ENCODE measurements at regions not wholly inside any gene's neighbourhood (a gene's known extent, or its start where the extent isn't known, plus 50 kb on each side); places are given as distances from the start of the nearest gene placed in this dataset.

GRCh38 chr14:22155571-22155970 lies 433.5 kb downstream of the DAD1 start:
- Histone ChIP-seq H3K4me3 (no peak overlapping the region), H3K4me2 (no peak overlapping the region), H3K9me3 (no peaks in the 10 kb centered on the region), H3K4me1 (no peaks in the 10 kb centered on the region), H3K27ac (no peak overlapping the region)
- FAIRE-seq = no peak
- TF ChIP-seq, protein P1, sequence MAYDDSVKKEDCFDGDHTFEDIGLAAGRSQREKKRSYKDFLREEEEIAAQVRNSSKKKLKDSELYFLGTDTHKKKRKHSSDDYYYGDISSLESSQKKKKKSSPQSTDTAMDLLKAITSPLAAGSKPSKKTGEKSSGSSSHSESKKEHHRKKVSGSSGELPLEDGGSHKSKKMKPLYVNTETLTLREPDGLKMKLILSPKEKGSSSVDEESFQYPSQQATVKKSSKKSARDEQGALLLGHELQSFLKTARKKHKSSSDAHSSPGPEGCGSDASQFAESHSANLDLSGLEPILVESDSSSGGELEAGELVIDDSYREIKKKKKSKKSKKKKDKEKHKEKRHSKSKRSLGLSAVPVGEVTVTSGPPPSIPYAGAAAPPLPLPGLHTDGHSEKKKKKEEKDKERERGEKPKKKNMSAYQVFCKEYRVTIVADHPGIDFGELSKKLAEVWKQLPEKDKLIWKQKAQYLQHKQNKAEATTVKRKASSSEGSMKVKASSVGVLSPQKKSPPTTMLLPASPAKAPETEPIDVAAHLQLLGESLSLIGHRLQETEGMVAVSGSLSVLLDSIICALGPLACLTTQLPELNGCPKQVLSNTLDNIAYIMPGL (CRISPR knock-in tag; IDR thresholded peaks at IDR 0.05; ENCODE audit: borderline replicate concordance) = no peak
- TF ChIP-seq NFE2L2 (conservative IDR thresholded peaks at IDR 0.05; ENCODE audit: low read length) = no peak
- no peak for TF ChIP-seq ELK1 (IDR thresholded peaks at IDR 0.05; ENCODE audit: low read depth, low read length)
- no peak for TF ChIP-seq MYC (IDR thresholded peaks at IDR 0.05; ENCODE audit: borderline replicate concordance, low read length)
- TF ChIP-seq, protein P2, sequence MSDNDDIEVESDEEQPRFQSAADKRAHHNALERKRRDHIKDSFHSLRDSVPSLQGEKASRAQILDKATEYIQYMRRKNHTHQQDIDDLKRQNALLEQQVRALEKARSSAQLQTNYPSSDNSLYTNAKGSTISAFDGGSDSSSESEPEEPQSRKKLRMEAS (IDR thresholded peaks at IDR 0.05) = no peak
- TF ChIP-seq RARB (CRISPR knock-in tag; IDR thresholded peaks at IDR 0.05) = no peak
- TF ChIP-seq CEBPB (IDR thresholded peaks at IDR 0.05) = no peak
- TF ChIP-seq HOXB5 (CRISPR knock-in tag; IDR thresholded peaks at IDR 0.05) = no peak
- TF ChIP-seq, protein P3, sequence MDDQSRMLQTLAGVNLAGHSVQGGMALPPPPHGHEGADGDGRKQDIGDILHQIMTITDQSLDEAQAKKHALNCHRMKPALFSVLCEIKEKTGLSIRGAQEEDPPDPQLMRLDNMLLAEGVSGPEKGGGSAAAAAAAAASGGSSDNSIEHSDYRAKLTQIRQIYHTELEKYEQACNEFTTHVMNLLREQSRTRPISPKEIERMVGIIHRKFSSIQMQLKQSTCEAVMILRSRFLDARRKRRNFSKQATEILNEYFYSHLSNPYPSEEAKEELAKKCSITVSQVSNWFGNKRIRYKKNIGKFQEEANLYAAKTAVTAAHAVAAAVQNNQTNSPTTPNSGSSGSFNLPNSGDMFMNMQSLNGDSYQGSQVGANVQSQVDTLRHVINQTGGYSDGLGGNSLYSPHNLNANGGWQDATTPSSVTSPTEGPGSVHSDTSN (IDR thresholded peaks at IDR 0.05) = no peak
- TF ChIP-seq HDAC2 (IDR thresholded peaks at IDR 0.05) = no peak
- TF ChIP-seq ZNF302 (CRISPR knock-in tag; IDR thresholded peaks at IDR 0.05) = no peak
- WGBS (ENCODE audit: missing lambda C conversion rate) = 38% methylated on average over 2 of the region's 2 CpGs
- ATAC-seq = no peak
- ChIA-PET CTCF (no interaction called here), POLR2A (no interaction called here)
- no peak for DNase-seq (ENCODE audit: low read depth in 1 of 2, low spot score in 1 of 2)

GRCh38 chr14:22152903-22153302 lies 436.1 kb downstream of the DAD1 start:
- Histone ChIP-seq H3K4me2 (no peak overlapping the region), H3K27ac (no peak overlapping the region), H3K9me3 (no peaks in the 10 kb centered on the region), H3K4me3 (no peak overlapping the region), H3K4me1 (no peaks in the 10 kb centered on the region)
- FAIRE-seq = no peak
- ChIA-PET POLR2A (no interaction called here), CTCF (no interaction called here)
- DNase-seq (ENCODE audit: low read depth in 1 of 2, low spot score in 1 of 2) = no peak
- ATAC-seq = no peak
- TF ChIP-seq NFE2L2 (conservative IDR thresholded peaks at IDR 0.05; ENCODE audit: low read length) = no peak
- no peak for TF ChIP-seq FOSB (CRISPR knock-in tag; IDR thresholded peaks at IDR 0.05)
- no peak for TF ChIP-seq NR3C1 (IDR thresholded peaks at IDR 0.05)
- TF ChIP-seq, protein P3 (IDR thresholded peaks at IDR 0.05) = no peak
- no peak for TF ChIP-seq EHF (CRISPR knock-in tag; IDR thresholded peaks at IDR 0.05)
- TF ChIP-seq CBX8 (IDR thresholded peaks at IDR 0.05) = no peak
- TF ChIP-seq, protein P4, sequence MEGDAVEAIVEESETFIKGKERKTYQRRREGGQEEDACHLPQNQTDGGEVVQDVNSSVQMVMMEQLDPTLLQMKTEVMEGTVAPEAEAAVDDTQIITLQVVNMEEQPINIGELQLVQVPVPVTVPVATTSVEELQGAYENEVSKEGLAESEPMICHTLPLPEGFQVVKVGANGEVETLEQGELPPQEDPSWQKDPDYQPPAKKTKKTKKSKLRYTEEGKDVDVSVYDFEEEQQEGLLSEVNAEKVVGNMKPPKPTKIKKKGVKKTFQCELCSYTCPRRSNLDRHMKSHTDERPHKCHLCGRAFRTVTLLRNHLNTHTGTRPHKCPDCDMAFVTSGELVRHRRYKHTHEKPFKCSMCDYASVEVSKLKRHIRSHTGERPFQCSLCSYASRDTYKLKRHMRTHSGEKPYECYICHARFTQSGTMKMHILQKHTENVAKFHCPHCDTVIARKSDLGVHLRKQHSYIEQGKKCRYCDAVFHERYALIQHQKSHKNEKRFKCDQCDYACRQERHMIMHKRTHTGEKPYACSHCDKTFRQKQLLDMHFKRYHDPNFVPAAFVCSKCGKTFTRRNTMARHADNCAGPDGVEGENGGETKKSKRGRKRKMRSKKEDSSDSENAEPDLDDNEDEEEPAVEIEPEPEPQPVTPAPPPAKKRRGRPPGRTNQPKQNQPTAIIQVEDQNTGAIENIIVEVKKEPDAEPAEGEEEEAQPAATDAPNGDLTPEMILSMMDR (IDR thresholded peaks at IDR 0.05) = no peak
